Uterus (tissue), 3 donors: ENCODE measurements at regions not wholly inside any gene's neighbourhood (a gene's known extent, or its start where the extent isn't known, plus 50 kb on each side); places are given as distances from the start of the nearest gene placed in this dataset.

Source experiments
- DNase-seq, 2 donors: peaks; one replicate each; pipeline ENCODE4 v3.0.0-alpha.2; 2019 to 2020
- H3K27ac ChIP-seq, 2 donors: fragments of 200-600 bp; sonication (generic); 1 replicate in 1 of 2; 2 replicates in 1 of 2; pipeline ENCODE4 v1.5.1; 2016 to 2018
- H3K27me3 ChIP-seq, 2 donors: fragments of 200-600 bp; sonication (generic); one replicate each; pipeline ENCODE4 v1.5.1; 2018 to 2019; ENCODE audit warnings: control low read depth in 1 of 2
- H3K36me3 ChIP-seq, 2 donors: fragments of 200-600 bp; sonication (generic); one replicate each; pipeline ENCODE4 v1.5.1; 2019; ENCODE audit warnings: control low read depth in 1 of 2
- H3K4me1 ChIP-seq, 2 donors: fragments of 200-600 bp; sonication (generic); one replicate each; pipeline ENCODE4 v1.5.1; 2018 to 2019; ENCODE audit warnings: control low read depth in 1 of 2
- H3K4me3 ChIP-seq, 2 donors: fragments of 200-600 bp; sonication (generic); 1 replicate in 1 of 2; 2 replicates in 1 of 2; pipeline ENCODE4 v1.5.1; 2018 to 2019; ENCODE audit warnings: mild to moderate bottlenecking in 1 of 2
- H3K9me3 ChIP-seq, 2 donors: fragments of 200-600 bp; sonication (generic); one replicate each; pipeline ENCODE4 v1.5.1; 2019; ENCODE audit warnings: control low read depth in 1 of 2
- POLR2A ChIP-seq, 2 donors: fragments of 450-650 bp; IDR thresholded peaks; one replicate each; pipeline ENCODE4 v1.6.1; 2016; ENCODE audit warnings: antibody characterized with exemption in 2 of 2, mild to moderate bottlenecking in 1 of 2, moderate library complexity in 1 of 2
- intact Hi-C: fragments of 100-400 bp; cut with DNase I; formaldehyde crosslinking; loops from one replicate; pipeline ENCODE4 v1.15.1; 2023; ENCODE audit warnings: low total_unique reads
- TF ChIP-seq, protein P1 (sequence below), 4 experiments: fragments of 200-600 bp in 2 of 4; fragments of 450-650 bp in 2 of 4; sonication (generic) in 2 of 4; IDR thresholded peaks; one replicate each; pipeline ENCODE4 v1.5.1; 2016 to 2019; ENCODE audit warnings: antibody characterized with exemption in 4 of 4, mild to moderate bottlenecking in 2 of 4, moderate library complexity in 1 of 4
- donor health status: DM: yes; HTN: yes; CAD: no.

DNA sequence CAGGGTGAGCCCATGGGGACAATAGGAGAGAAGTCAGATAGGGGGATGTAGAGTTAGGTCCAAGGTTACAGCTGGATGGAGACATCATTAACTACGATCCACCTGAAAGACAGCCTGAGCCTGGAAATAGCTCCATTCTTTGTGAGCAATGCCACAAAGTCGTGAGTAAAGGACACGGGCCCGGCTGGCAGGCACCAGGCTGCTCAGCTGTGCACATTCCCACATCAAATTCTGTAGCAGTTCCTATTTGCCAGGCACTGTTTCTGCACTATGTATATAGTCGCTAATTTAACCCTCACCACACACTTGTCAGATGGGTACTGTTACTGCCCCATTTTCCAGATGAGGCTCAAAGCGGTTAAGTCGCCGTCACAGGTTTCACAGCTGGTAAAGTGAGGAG is 338.0 kb upstream of the KAZN start:
- H3K36me3 ChIP-seq = no peaks in the 10 kb centered on the region
- H3K27ac ChIP-seq = peak overlapping the region; percentile 38 to 65

DNA sequence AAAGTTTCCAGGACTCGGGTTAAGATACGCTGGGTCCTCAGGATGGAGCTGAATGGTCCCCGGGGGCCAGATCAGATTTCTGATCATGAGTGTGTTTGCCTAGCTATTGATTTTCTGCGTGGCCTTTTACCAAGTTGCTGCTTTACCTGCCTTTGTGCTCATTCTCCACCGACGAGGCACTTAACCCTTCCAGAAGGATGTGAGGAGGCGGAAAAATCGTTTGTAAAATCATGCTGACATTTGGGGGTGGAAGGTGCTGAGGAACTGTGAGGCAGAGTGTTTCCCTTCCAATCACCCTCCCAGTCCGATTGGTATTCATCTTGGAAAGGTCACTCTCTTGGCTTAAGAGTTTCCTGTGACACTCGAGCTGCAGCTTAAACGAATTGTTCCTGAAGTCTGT is 337.1 kb upstream of the KAZN start:
- no peak for DNase-seq
- H3K4me3 ChIP-seq = no peak overlapping the region
- no peak for TF ChIP-seq POLR2A (IDR thresholded peaks at IDR 0.05)
- TF ChIP-seq, protein P1, sequence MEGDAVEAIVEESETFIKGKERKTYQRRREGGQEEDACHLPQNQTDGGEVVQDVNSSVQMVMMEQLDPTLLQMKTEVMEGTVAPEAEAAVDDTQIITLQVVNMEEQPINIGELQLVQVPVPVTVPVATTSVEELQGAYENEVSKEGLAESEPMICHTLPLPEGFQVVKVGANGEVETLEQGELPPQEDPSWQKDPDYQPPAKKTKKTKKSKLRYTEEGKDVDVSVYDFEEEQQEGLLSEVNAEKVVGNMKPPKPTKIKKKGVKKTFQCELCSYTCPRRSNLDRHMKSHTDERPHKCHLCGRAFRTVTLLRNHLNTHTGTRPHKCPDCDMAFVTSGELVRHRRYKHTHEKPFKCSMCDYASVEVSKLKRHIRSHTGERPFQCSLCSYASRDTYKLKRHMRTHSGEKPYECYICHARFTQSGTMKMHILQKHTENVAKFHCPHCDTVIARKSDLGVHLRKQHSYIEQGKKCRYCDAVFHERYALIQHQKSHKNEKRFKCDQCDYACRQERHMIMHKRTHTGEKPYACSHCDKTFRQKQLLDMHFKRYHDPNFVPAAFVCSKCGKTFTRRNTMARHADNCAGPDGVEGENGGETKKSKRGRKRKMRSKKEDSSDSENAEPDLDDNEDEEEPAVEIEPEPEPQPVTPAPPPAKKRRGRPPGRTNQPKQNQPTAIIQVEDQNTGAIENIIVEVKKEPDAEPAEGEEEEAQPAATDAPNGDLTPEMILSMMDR (IDR thresholded peaks at IDR 0.05) = no peak
- intact Hi-C loops = no loop called here
- H3K27ac ChIP-seq = no peak overlapping the region
- no peaks in the 10 kb centered on the region for H3K9me3 ChIP-seq
- no peaks in the 10 kb centered on the region for H3K36me3 ChIP-seq
- no peaks in the 10 kb centered on the region for H3K27me3 ChIP-seq
- no peaks in the 10 kb centered on the region for H3K4me1 ChIP-seq

More for the DNA sequence above, 338.0 kb upstream of the KAZN start:
- TF ChIP-seq, protein P1 (IDR thresholded peaks at IDR 0.05) = no peak
- TF ChIP-seq POLR2A (IDR thresholded peaks at IDR 0.05) = no peak
- DNase-seq = no peak
- H3K4me3 ChIP-seq = no peak overlapping the region
- no peaks in the 10 kb centered on the region for H3K4me1 ChIP-seq
- H3K27me3 ChIP-seq = no peaks in the 10 kb centered on the region
- no peaks in the 10 kb centered on the region for H3K9me3 ChIP-seq
- intact Hi-C loops = no loop called here

DNA sequence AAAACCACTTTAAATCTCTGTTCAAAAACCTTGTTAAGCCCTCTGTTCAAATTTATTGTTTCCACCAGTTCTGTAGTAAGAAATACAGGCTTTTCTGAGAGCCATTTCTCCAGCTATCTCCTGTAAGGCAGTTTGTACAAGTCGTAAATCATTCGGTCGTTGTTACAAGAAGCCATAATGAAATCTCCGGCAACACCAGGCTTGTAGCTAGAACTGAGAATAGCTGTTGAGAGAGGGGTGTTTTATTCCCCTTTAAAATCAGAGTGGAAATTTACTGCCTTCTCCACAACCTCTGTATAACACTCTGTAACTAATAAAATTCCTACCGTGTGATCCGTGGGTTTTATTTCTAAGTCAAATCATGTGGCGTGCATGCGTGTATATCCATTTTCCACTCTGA is 335.8 kb upstream of the KAZN start:
- Histone ChIP-seq H3K27ac (no peak overlapping the region), H3K9me3 (no peaks in the 10 kb centered on the region), H3K4me1 (no peaks in the 10 kb centered on the region), H3K36me3 (no peaks in the 10 kb centered on the region), H3K27me3 (no peaks in the 10 kb centered on the region), H3K4me3 (no peak overlapping the region)
- intact Hi-C loops = no loop called here
- TF ChIP-seq, protein P1 (IDR thresholded peaks at IDR 0.05) = no peak
- TF ChIP-seq POLR2A (IDR thresholded peaks at IDR 0.05) = no peak
- DNase-seq = no peak

DNA sequence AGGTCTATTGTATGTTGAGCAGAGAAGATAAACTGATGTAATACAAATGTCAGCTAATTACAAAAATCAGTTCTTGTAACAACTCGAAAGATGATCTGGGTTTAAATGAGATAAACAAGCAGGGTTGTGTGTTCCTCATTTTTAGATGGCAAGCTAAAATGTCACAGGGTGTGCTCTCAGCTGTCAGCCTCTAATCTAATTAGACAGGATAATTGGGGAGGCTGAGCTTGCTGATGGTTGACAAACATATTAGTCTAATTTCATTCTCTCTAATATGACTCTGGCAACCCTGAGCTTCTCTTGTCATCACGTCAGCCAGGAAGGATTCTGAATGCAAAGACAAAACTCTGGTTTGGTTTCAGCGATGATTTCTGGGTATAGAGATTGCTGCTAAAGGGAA is 335.3 kb upstream of the KAZN start:
- no peaks in the 10 kb centered on the region for H3K4me1 ChIP-seq
- no peak overlapping the region for H3K4me3 ChIP-seq
- no peak for DNase-seq
- intact Hi-C loops = no loop called here
- H3K9me3 ChIP-seq = no peaks in the 10 kb centered on the region
- no peaks in the 10 kb centered on the region for H3K36me3 ChIP-seq
- TF ChIP-seq POLR2A (IDR thresholded peaks at IDR 0.05) = no peak
- TF ChIP-seq, protein P1 (IDR thresholded peaks at IDR 0.05) = no peak
- no peaks in the 10 kb centered on the region for H3K27me3 ChIP-seq
- no peak overlapping the region for H3K27ac ChIP-seq

DNA sequence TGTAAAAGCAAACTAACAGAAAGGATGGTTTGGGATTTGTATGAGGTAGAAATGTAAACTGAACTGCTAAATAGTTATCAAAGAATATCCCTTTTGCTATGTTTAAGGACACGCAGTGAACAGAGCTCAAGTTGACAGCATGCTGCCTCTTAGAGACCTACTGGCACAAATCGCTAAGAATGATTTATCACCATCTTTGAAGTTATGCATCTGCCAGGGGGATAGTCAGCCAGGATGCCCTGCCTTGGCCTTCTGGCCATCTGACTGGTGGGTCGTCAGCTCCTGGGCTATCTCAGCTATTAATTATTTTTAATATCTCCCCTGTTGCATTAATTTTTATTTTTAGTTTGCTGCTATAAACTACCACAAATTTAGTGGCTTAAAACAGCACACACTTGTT is 334.8 kb upstream of the KAZN start:
- no peak for DNase-seq
- intact Hi-C loops = no loop called here

More for the DNA sequence above, 334.8 kb upstream of the KAZN start:
- no peaks in the 10 kb centered on the region for H3K4me1 ChIP-seq
- no peaks in the 10 kb centered on the region for H3K9me3 ChIP-seq
- H3K27ac ChIP-seq = no peak overlapping the region
- H3K4me3 ChIP-seq = no peak overlapping the region
- no peaks in the 10 kb centered on the region for H3K36me3 ChIP-seq
- H3K27me3 ChIP-seq = no peaks in the 10 kb centered on the region
- no peak for TF ChIP-seq POLR2A (IDR thresholded peaks at IDR 0.05)
- TF ChIP-seq, protein P1 (IDR thresholded peaks at IDR 0.05) = no peak
